K562 (cell line): ENCODE measurements at regions not wholly inside any gene's neighbourhood (a gene's known extent, or its start where the extent isn't known, plus 50 kb on each side); places are given as distances from the start of the nearest gene placed in this dataset.

Source experiments
- ATAC-seq: fragments of 200-7000 bp; cut with Tn5 transposase; 3 replicates; pipeline ENCODE4 v1.9.1; 2020; ENCODE audit warnings: moderate library complexity
- BruUV-seq: library from RNA; stranded (reverse); fragments of 400-500 nt; replicated peaks from 2 replicates; lab custom pipeline; 2021; lab: Mats Ljungman, UMichigan
- CTCF ChIA-PET: fragments of 300-600 bp; formaldehyde crosslinking; extraction: SDS; loops from one replicate; lab custom pipeline; 2021; ENCODE audit warnings: low intra/inter-chr PET ratio; lab: Yijun Ruan, JAX
- POLR2A ChIA-PET: fragments of 300-600, 350-650 bp; sonication (Branson Sonifier 250); formaldehyde crosslinking; extraction: SDS; loops from one replicate; lab custom pipeline; 2021; ENCODE audit warnings: antibody characterized with exemption, inconsistent platforms; lab: Yijun Ruan, JAX
- DNase-seq, 4 experiments: peaks; one replicate each; pipeline versions ENCODE4 v3.0.0 to v3.0.0-alpha.2; 2011 to 2018; ENCODE audit warnings: low spot score in 3 of 4, mixed read lengths in 3 of 4; ENCODE audit errors: extremely low read depth in 1 of 4
- FAIRE-seq: peaks from 2 replicates; lab custom pipeline; 2011; peaks lifted over from hg19 to GRCh38; lab: Jason Lieb, UNC
- H2AFZ ChIP-seq: 2 replicates; pipeline ENCODE4 v1.6.0; 2011; ENCODE audit warnings: low read depth, low read length, control low read depth, inconsistent platforms
- H3K27ac ChIP-seq: fragments of 200-600 bp; 3 replicates; pipeline ENCODE4 v1.8.0; 2011; ENCODE audit warnings: low read depth, mild to moderate bottlenecking, control low read depth, inconsistent platforms, low read length, moderate library complexity, mixed read lengths; ENCODE audit errors: extremely low read depth
- H3K27me3 ChIP-seq, 2 experiments: fragments of 300-600 bp in 1 of 2; 2 replicates in 1 of 2; 3 replicates in 1 of 2; pipeline versions ENCODE4 v1.6.0 to v1.8.0; 2011; ENCODE audit warnings: inconsistent platforms in 2 of 2, low read length in 2 of 2, mild to moderate bottlenecking in 1 of 2, mixed read lengths in 1 of 2, moderate library complexity in 1 of 2; ENCODE audit not compliant: control insufficient read depth in 2 of 2, insufficient read depth in 2 of 2
- H3K36me3 ChIP-seq: fragments of 300-600 bp; 3 replicates; pipeline ENCODE4 v1.8.0; 2011; ENCODE audit warnings: mild to moderate bottlenecking, low read length, inconsistent platforms; ENCODE audit not compliant: control insufficient read depth, insufficient read depth
- H3K4me1 ChIP-seq, 2 experiments: fragments of 200-600 bp in 1 of 2; replicated peaks in 1 of 2; 2 replicates in 1 of 2; 3 replicates in 1 of 2; pipeline versions ENCODE4 v1.5.1 to v1.8.0; 2011; ENCODE audit warnings: inconsistent platforms in 2 of 2, low read length in 2 of 2, mild to moderate bottlenecking in 1 of 2, mixed read lengths in 1 of 2, moderate library complexity in 1 of 2; ENCODE audit not compliant: control insufficient read depth in 2 of 2, insufficient read depth in 2 of 2
- H3K4me2 ChIP-seq: 2 replicates; pipeline ENCODE4 v1.6.1; 2011; ENCODE audit warnings: low read length, control low read depth, inconsistent platforms, mixed read lengths; ENCODE audit not compliant: insufficient read depth
- H3K4me3 ChIP-seq: fragments of 200-600 bp; sonication (generic), shearing (Covaris generic); 2 replicates; pipeline ENCODE4 v1.5.1; 2016; ENCODE audit warnings: control low read depth, inconsistent platforms
- H3K79me2 ChIP-seq: fragments of 200-600 bp; 3 replicates; pipeline ENCODE4 v1.8.0; 2011; ENCODE audit warnings: low read length, inconsistent platforms; ENCODE audit not compliant: control insufficient read depth, insufficient read depth
- H3K9ac ChIP-seq, 2 experiments: 2 replicates each; pipeline versions ENCODE4 v1.6.0 to v1.6.1; 2011; ENCODE audit warnings: low read depth in 2 of 2, low read length in 2 of 2, control low read depth in 1 of 2, inconsistent platforms in 1 of 2, mild to moderate bottlenecking in 1 of 2, mixed read lengths in 1 of 2; ENCODE audit not compliant: insufficient read depth in 1 of 2
- H3K9me1 ChIP-seq: one replicate; pipeline ENCODE4 v1.6.0; 2011; ENCODE audit warnings: inconsistent platforms, mild to moderate bottlenecking, low read length, moderate library complexity; ENCODE audit not compliant: control insufficient read depth, insufficient read depth
- H3K9me3 ChIP-seq: replicated peaks from 2 replicates; pipeline ENCODE4 v1.5.1; 2011; ENCODE audit warnings: low read depth, low read length, inconsistent platforms; ENCODE audit not compliant: control insufficient read depth, insufficient read depth
- H4K20me1 ChIP-seq: replicated peaks from 2 replicates; pipeline ENCODE4 v1.6.1; 2011; ENCODE audit warnings: low read length, inconsistent platforms, mixed read lengths; ENCODE audit not compliant: control insufficient read depth, insufficient read depth
- CREBBP ChIP-seq: IDR thresholded peaks from one replicate; pipeline ENCODE4 v1.6.1; 2012; ENCODE audit warnings: low read depth, mild to moderate bottlenecking, control low read depth, inconsistent platforms, low read length
- GABPB2 ChIP-seq: fragments of 250-450 bp; sonication (Bioruptor Pico); conservative IDR thresholded peaks from 2 replicates; pipeline ENCODE4 v1.5.1; 2021; ENCODE audit warnings: mild to moderate bottlenecking
- JUNB ChIP-seq: fragments of 450-650 bp; formaldehyde crosslinking; conservative IDR thresholded peaks from 2 replicates; pipeline ENCODE4 v1.4.0; 2020; ENCODE audit warnings: mild to moderate bottlenecking
- NFIC ChIP-seq: fragments of 450-650 bp; IDR thresholded peaks from 2 replicates; pipeline ENCODE4 v1.6.1; 2017; ENCODE audit warnings: mild to moderate bottlenecking, inconsistent platforms
- TBL1XR1 ChIP-seq, 2 experiments: IDR thresholded peaks; 2 replicates each; pipeline ENCODE4 v1.6.1; 2012; ENCODE audit warnings: improper control_type of control experiment in 2 of 2, low read length in 2 of 2, mild to moderate bottlenecking in 1 of 2
- ZNF146 ChIP-seq: IDR thresholded peaks from one replicate; pipeline ENCODE4 v1.6.1; 2018; ENCODE audit warnings: missing compliant biosample characterization; ENCODE audit not compliant: unreplicated experiment
- WGBS: fragments of 100-300 bp; shearing (Covaris generic); methylation state at CpG from one replicate; pipeline ENCODE4 v1.1.6; 2016; ENCODE audit warnings: low coverage, mixed read lengths; ENCODE audit not compliant: insufficient coverage; ENCODE audit errors: missing lambda C conversion rate; 5-methylcytosine and 5-hydroxymethylcytosine counted together
- in situ Hi-C: fragments of 300-500 bp; cut with MboI; formaldehyde crosslinking; loops from 4 replicates; pipeline ENCODE4 v1.15.0; 2018; ENCODE audit warnings: inconsistent platforms, mixed read lengths
- intact Hi-C: fragments of 100-400 bp; cut with micrococcal nuclease; formaldehyde crosslinking; loops from 2 replicates; pipeline ENCODE4 v1.14.2; 2022

DNA sequence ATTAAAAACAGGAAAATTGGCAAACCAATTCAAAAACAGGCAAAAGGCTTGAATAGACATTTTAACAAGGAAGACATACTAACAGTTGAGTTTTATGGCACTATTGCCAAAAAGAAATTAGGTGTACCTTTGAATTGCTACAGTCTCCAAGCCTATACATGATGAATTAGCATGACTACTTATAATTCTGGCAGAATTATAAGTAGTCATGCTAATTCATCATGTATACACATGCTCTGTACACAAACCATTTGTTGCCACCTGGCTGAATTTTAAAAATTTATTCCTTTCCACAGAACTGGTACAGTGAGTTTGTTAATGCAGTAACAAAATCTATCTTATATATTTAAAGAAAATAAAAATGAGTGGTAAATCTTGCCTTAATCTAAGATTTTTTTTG, 1332.0 kb upstream of the CRIM1 start:
- H3K36me3 ChIP-seq, result no peaks in the 10 kb centered on the region
- no peak overlapping the region for H3K9ac ChIP-seq
- H2AFZ ChIP-seq, result no peak overlapping the region
- no peaks in the 10 kb centered on the region for H3K4me1 ChIP-seq
- H3K4me2 ChIP-seq, result no peak overlapping the region
- ChIA-PET POLR2A (no interaction called here), CTCF (no interaction called here)
- H3K27ac ChIP-seq, result no peak overlapping the region
- no peaks in the 10 kb centered on the region for H3K27me3 ChIP-seq
- TF ChIP-seq JUNB (CRISPR knock-in tag) (no peak), ZNF146 (CRISPR knock-in tag) (no peak), TBL1XR1 (IDR thresholded peaks at IDR 0.05; ENCODE audit: low read length in 2 of 2) (no peak), GABPB2 (no peak)
- TF ChIP-seq, all 486 proteins: peak for 0
- Histone ChIP-seq H3K79me2 (no peaks in the 10 kb centered on the region), H3K9me1 (no peaks in the 10 kb centered on the region), H4K20me1 (no peaks in the 10 kb centered on the region), H3K4me3 (no peak overlapping the region), H3K9me3 (no peaks in the 10 kb centered on the region; the same call in 1 of the 2 replicates)
- intact Hi-C loops (no loop called here), in situ Hi-C loops (no loop called here)
- FAIRE-seq, result no peak
- BruUV-seq, result no TSS peak
- no peak for ATAC-seq
- no peak for DNase-seq

- ATAC-seq, result no peak
- H3K27me3 ChIP-seq, result no peaks in the 10 kb centered on the region
- no peak overlapping the region for H3K27ac ChIP-seq
- WGBS, result 0% methylated on average over 1 of the region's 1 CpG
- no peaks in the 10 kb centered on the region for H3K4me1 ChIP-seq
- no peaks in the 10 kb centered on the region for H3K36me3 ChIP-seq
- no peaks in the 10 kb centered on the region for H4K20me1 ChIP-seq
- TF ChIP-seq NFIC, result no peak
- peak; percentile 57 for TF ChIP-seq CREBBP
- no peak overlapping the region for H3K4me3 ChIP-seq
- in situ Hi-C loops (no loop called here), intact Hi-C loops (no loop called here)
- H3K4me2 ChIP-seq, result no peak overlapping the region
- no peak overlapping the region for H2AFZ ChIP-seq
- no peaks in the 10 kb centered on the region for H3K79me2 ChIP-seq
- POLR2A ChIA-PET, result no interaction called here
- CTCF ChIA-PET, result no interaction called here
- H3K9me1 ChIP-seq, result no peaks in the 10 kb centered on the region
- FAIRE-seq, result no peak
- DNase-seq, result no peak
- H3K9ac ChIP-seq, result no peak overlapping the region
- BruUV-seq, result no TSS peak
- no peaks in the 10 kb centered on the region; the same call in 1 of the 2 replicates for H3K9me3 ChIP-seq
Measured at GRCh38 chr2:35000453-35000852, 1355.1 kb upstream of the CRIM1 start.
